Hematopoietic multipotent progenitor cell treated with erythropoietin and hydrocortisone succinate and interleukin-3 and kit ligand, for 4 days (in vitro differentiated cells): ENCODE measurements at regions not wholly inside any gene's neighbourhood (a gene's known extent, or its start where the extent isn't known, plus 50 kb on each side); places are given as distances from the start of the nearest gene placed in this dataset.

Experiments used
- DNase-seq: peaks from one replicate; pipeline ENCODE4 v3.0.0-alpha.2; 2015

- no peak for DNase-seq
These were observed 96.3 kb downstream of the FOXF2 start for GRCh38 chr6:1485678-1486077.

- no peak for DNase-seq
These were observed 97.0 kb downstream of the FOXF2 start for GRCh38 chr6:1486387-1486786.

DNA sequence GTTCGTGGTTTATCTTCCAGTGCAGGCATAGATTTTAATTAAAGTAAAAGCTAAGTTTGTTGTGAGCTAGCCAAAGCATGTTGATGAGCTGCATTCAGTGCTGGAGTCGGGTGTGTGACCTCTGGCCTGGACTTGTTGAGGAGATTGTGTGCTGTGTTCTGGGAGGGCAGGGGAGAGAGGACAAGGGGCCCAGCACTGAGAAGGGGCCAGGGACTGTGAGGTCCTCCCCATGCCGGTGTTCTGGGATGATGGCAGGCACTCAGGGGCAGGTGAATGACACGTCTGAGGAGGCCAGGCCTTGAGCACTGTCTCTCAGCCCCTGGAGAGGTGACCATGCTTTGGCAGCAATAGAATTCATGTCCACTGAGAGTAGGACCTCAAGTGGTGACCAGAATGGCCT, 97.9 kb downstream of the FOXF2 start:
- no peak for DNase-seq

DNA sequence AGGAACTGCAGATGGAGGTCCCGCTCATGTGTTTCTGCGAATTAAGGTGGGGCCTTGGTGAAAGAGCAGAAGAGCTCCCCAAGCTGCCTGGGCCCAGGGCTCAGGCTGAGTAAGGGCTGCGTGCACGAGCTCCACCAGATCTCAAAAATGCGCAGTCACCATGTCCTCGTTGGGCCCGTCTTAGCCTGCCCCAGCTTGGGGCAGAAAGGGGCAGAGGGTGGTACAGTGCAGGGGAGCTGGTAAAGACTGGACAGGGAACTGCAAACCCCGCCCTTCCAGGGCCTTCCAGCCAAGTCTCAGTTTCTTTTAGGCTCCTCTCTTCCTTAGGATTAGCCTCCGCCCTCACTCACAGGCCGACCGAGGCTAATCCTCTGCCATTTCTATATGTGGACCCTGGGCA, 101.6 kb downstream of the FOXF2 start:
- DNase-seq = no peak

GRCh38 chr6:1491591-1492319, 102.4 kb downstream of the FOXF2 start:
- no peak for DNase-seq

DNA sequence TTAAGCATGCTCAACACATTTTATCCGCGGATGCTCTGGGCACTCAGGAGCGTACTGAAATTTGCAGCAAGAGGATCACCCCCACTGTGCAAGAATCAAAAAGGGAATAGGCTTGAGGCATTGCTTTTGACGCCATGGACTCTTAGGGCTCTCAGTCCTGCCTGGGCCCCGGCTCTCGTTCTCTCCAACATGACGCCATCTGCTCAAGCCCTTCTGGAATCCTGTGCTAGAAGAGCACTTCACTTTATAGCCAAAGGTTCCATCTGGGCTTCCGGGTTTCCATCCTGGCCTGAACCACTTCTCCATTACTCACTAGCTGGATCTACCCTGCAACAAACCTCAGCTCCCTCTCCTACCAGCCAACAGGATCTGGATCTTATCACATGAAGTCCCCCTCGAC, 105.3 kb downstream of the FOXF2 start:
- no peak for DNase-seq

DNA sequence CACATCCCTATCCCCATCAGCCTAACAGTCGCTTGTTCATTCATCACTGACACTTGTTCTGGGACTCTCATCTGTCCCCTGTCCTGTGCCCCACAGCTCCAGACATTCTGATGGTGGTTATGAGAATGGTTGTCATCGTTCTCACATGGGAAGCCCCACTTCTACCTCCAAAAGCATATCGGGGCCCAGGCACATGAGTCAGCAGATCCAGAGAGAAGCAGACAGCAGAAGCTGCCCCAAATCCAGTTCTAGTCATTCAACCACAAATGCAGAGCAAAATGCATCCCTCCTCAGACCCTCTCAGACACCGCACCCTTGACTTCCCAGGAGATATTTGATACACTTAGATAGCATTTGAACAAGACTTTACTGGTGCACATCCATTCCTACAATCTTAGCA, 106.0 kb downstream of the FOXF2 start:
- no peak for DNase-seq

GRCh38 chr6:1496092-1496491, 106.7 kb downstream of the FOXF2 start:
- no peak for DNase-seq

DNA sequence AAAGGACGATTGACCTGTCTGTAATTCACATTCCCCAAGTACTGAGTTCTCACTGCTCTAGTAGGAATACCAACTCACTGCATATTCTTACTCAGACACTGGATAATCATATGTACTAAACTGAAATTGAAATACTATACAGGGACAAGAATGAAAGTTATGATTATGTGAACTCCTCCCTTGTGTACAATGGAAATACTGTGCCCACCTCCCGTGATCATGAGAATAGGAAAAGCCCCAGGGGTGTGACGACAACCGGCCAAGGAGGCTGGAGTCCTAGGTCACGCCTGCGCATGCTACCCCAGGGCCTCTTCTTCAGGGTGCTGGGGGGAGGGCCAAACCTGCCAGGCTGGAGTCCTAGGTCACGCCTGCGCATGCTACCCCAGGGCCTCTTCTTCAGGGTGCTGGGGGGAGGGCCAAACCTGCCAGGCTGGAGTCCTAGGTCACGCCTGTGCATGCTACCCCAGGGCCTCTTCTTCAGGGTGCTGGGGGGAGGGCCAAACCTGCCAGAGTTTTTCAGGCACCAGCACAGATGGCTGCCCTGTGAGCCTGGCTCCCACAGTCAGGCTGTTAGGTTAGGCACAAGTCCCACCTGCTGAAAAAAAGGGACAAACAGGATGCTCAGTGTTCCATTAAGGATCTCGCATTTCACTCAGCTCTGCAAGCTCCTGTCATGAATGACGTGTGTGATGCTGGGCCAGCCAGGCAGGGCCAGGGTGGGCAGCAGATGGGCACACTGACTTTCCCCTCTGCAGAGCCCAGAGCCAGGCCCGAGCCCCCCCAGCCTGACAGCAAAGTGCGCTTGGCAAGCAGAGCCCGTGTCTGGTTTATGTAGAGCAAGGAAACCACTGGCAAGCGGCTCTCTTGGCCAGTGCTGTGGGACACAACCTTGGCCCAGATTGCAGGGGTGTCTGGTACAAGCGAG, 107.7 kb downstream of the FOXF2 start:
- DNase-seq = no peak

DNA sequence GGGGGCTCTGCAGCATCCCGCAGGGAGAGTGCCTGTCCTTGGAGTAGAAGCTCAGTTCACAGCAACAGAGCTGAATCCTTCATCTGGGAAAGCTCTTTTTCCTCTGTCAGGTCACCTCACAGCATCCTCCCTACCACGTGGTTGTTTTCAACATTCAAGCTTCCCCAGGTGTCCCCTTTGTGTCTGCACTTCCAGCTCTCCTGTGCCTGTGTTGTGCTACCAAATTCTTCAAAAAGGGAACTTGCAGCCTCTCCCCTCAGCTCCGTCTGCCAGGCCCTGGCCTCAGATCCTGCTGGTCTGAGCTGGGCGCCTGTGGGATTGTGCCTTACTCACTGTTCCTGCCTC, 108.4 kb downstream of the FOXF2 start:
- DNase-seq = no peak

- no peak for DNase-seq
These were observed 109.2 kb downstream of the FOXF2 start for GRCh38 chr6:1498491-1499113.

DNA sequence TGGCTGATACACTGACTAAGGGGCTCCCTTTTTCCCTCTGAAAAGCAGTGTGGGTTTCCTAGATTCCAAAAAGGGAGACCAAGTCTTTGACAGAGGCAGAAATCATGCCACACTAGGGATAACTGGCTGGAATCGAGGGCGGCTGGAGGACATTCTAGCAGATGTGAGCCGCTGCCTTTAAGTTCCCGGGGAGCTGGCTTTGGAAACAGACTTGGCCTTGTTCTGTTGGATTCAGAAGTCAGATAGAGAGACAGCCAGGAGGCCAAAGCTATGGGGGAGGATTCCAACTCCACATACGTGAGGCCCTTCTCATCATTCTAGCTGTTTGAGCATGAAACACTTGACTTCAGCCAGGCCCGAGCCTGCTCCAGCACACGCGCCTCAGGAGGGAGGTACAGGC, 109.9 kb upstream of the FOXC1 start:
- DNase-seq = no peak

DNA sequence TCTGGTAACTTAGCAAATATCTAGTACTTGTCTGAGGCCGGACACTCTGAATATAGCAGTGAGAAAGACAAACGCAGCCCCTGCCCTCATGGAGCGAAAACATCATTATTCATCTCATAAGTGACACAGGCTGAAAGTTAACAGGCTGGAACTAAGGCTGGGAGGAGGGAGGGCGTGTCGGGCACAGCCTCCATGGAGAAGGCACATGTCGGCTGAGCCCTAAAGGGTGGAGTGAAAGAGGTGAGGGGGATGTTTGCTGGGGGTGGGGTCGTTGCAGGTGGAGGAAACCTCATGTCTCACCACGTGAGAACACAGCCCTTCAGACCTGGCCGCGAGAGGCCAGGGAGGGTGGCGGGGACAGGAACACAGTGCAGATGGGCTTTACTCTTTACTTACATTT, 108.8 kb upstream of the FOXC1 start:
- DNase-seq = no peak

DNA sequence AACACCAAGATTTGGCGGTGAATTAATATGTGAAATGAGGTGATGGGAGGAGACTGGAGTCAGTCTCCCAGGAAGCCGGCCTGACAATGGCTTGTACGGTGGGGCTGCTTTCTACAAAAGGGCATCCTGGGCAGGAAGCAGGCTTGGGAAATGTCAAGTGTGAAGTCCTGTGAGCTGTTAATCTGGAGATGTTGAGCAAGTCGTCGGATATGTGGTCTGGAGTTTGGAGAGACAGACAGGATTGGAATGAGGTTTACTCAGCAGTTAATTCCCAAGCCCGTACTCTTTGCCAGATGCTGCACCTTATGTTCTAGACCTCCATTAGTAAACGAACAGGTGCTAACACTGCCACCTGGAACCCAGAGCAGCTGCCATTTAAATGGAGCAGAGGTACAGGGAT, 107.7 kb upstream of the FOXC1 start:
- DNase-seq = no peak

GRCh38 chr6:1503811-1504210, 105.9 kb upstream of the FOXC1 start:
- no peak for DNase-seq

DNA sequence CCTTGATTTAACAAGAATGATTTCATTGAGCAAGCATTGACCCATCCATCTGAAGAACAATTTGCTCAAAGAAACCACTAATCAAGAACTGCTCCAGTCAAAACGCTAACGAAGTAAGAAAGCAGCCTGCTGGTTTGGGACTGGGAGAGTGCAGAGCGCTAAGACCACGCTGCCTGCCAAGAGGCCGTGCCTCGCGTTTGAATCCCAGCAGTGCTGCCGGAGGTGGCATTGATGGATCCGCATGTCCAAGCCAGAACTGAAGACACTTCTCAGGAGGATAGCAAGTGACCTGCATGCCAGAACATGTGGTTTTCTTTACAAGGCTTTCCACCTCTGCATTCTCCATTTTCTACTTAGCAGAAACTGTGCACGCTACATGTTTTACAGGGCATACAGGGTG, 105.2 kb upstream of the FOXC1 start:
- no peak for DNase-seq

DNA sequence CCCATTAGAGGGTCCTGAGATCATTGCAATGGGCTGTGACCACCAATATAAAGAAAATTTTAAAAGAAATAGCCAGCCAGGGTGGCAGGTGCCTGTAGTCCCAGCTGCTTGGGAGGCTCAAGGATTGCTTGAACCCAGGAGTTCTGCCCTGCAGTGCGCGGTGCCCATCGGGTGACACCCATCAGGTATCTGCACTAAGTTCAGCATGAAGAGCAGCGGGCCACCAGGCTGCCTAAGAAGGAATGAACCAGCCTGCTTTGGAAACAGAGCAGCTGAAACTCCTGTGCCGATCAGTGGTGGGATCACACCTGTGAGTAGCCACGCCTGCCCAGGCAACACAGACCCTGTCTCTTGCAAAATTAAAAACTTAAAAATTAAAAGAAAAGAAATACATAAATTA, 102.5 kb upstream of the FOXC1 start:
- DNase-seq = no peak

GRCh38 chr6:1509241-1509640, 100.5 kb upstream of the FOXC1 start:
- DNase-seq = no peak

DNA sequence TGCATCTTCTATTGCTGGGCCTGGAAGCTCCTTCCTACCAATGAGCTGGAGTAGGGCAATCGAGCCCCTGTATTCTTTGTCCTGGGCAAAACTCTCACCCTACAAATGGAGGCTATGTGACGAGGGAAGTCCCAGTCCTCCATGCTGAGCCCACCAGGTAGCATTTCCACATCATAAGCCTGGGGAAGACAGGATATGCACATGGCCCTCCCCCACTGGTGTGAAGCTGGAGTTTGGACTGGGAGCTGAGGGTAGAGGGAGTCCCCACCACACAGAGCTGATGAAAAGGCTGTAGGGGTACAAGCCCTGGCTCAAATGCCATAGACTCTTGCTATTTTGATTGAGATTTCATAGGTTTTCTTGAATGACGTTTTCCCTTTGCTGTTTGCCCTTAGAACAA, 99.5 kb upstream of the FOXC1 start:
- DNase-seq = no peak

GRCh38 chr6:1513215-1513780, 96.4 kb upstream of the FOXC1 start:
- no peak for DNase-seq

GRCh38 chr6:1514078-1514477, 95.6 kb upstream of the FOXC1 start:
- DNase-seq = no peak

DNA sequence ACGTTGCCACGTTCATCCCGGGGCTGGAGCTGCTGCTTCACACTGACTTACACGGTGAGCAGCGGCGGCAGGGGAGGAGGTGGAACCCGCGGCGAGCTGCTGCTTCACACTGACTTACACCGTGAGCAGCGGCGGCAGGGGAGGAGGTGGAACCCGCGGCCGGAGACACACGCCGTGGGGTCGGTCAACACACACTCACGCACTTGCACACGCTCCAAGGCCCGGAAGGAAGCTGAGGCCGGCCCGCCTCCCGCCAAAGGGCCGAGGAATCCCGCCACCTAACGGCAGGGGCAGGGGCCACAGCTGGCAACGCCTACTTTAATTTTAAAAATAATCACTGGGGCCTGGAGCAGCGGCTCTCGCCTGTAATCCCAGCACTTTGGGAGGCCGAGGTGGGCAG, 94.4 kb upstream of the FOXC1 start:
- no peak for DNase-seq

DNA sequence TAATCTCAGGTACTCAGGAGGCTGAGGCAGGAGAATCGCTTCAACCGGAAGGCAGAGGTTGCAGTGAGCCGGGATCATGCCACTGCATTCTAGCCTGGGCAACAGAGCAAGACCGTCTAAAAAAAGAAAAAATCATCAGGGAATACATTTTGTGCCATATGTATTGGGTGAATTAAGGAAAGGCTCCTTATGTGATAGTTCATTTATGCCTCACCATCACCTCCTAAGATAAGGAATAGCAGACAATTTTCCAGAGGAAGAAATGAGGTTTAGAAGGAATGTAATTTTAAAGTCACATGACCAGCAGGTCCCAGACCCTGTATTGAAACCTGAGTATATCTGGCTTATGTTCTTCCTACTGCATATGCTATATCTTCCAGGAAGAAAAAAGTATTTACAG, 93.9 kb upstream of the FOXC1 start:
- DNase-seq = no peak
